ENCODE measurements at regions not wholly inside any gene's neighbourhood (a gene's known extent, or its start where the extent isn't known, plus 50 kb on each side); places are given as distances from the start of the nearest gene placed in this dataset.

GRCh38 chr6:153207617-153208016 is 76.5 kb upstream of the RGS17 start:
- DNase-seq = no peak

- peak; percentile 22 for DNase-seq
Measured at GRCh38 chr6:153207006-153207405, 75.9 kb upstream of the RGS17 start.

GRCh38 chr6:153192943-153193885 is 62.1 kb upstream of the RGS17 start:
- DNase-seq = no peak

GRCh38 chr6:153183925-153184324 is 52.8 kb upstream of the RGS17 start:
- no peak for DNase-seq
